HEK293 (cell line): ENCODE measurements at regions not wholly inside any gene's neighbourhood (a gene's known extent, or its start where the extent isn't known, plus 50 kb on each side); places are given as distances from the start of the nearest gene placed in this dataset.

Source experiments
- CTCF ChIA-PET: fragments of 350-600 bp; formaldehyde crosslinking; extraction: SDS; loops from one replicate; lab custom pipeline; 2021; ENCODE audit warnings: antibody characterized with exemption; lab: Yijun Ruan, JAX
- POLR2A ChIA-PET: fragments of 300-600 bp; formaldehyde crosslinking; extraction: SDS; loops from one replicate; lab custom pipeline; 2020; ENCODE audit warnings: antibody characterized with exemption, inconsistent platforms; lab: Yijun Ruan, JAX
- H3K27ac ChIP-seq: fragments of 200-500 bp; sonication (Bioruptor generic); 2 replicates; pipeline ENCODE4 v1.5.1; 2014; ENCODE audit warnings: low read depth, low read length, control low read depth, inconsistent platforms; ENCODE audit errors: extremely low read depth
- H3K36me3 ChIP-seq, 2 experiments: fragments of 200-500 bp in 1 of 2; sonication (Bioruptor generic) in 1 of 2; 1 replicate in 1 of 2; 2 replicates in 1 of 2; pipeline ENCODE4 v1.5.1; 2014 to 2017; ENCODE audit warnings: inconsistent platforms in 2 of 2, low read length in 2 of 2; ENCODE audit not compliant: control insufficient read depth in 2 of 2, insufficient read depth in 1 of 2
- H3K4me1 ChIP-seq: fragments of 200-500 bp; sonication (Bioruptor generic); 2 replicates; pipeline ENCODE4 v1.5.1; 2014; ENCODE audit warnings: mild to moderate bottlenecking, low read length, inconsistent platforms; ENCODE audit not compliant: control insufficient read depth, insufficient read depth
- H3K4me3 ChIP-seq: 2 replicates; pipeline ENCODE4 v1.5.1; 2011; ENCODE audit warnings: low read depth, mild to moderate bottlenecking, control low read depth, low read length, moderate library complexity
- H3K9me3 ChIP-seq: fragments of 200-500 bp; sonication (Bioruptor generic); 2 replicates; pipeline ENCODE4 v1.5.1; 2014; ENCODE audit warnings: low read depth, low read length, inconsistent platforms; ENCODE audit not compliant: control insufficient read depth, insufficient read depth
- CTCF ChIP-seq: fragments of 450-650 bp; formaldehyde crosslinking; IDR thresholded peaks from 2 replicates; pipeline ENCODE4 v1.5.1; 2016; ENCODE audit warnings: missing biosample characterization, missing genetic modification characterization
- FEZF1 ChIP-seq: fragments of 450-650 bp; formaldehyde crosslinking; IDR thresholded peaks from 2 replicates; pipeline ENCODE4 v1.5.1; 2016; ENCODE audit warnings: missing biosample characterization, missing genetic modification characterization
- GFI1B ChIP-seq: fragments of 450-650 bp; formaldehyde crosslinking; IDR thresholded peaks from 2 replicates; pipeline ENCODE4 v1.5.1; 2016; ENCODE audit warnings: missing biosample characterization, missing genetic modification characterization
- GLIS2 ChIP-seq: fragments of 450-650 bp; formaldehyde crosslinking; IDR thresholded peaks from 2 replicates; pipeline ENCODE4 v1.5.1; 2016; ENCODE audit warnings: missing biosample characterization, missing genetic modification characterization
- KLF10 ChIP-seq: fragments of 450-650 bp; IDR thresholded peaks from 2 replicates; pipeline ENCODE4 v1.5.1; 2018; ENCODE audit warnings: missing biosample characterization, mild to moderate bottlenecking, missing genetic modification characterization
- OSR2 ChIP-seq: fragments of 450-650 bp; formaldehyde crosslinking; IDR thresholded peaks from 2 replicates; pipeline ENCODE4 v1.5.1; 2016; ENCODE audit warnings: missing biosample characterization, missing genetic modification characterization
- RBAK ChIP-seq: fragments of 450-650 bp; formaldehyde crosslinking; IDR thresholded peaks from 2 replicates; pipeline ENCODE4 v1.5.1; 2016; ENCODE audit warnings: missing biosample characterization, missing genetic modification characterization
- REPIN1 ChIP-seq: fragments of 450-650 bp; formaldehyde crosslinking; IDR thresholded peaks from 2 replicates; pipeline ENCODE4 v1.5.1; 2017; ENCODE audit warnings: missing biosample characterization, missing genetic modification characterization, low read depth
- YY1 ChIP-seq: fragments of 450-650 bp; formaldehyde crosslinking; IDR thresholded peaks from 2 replicates; pipeline ENCODE4 v1.5.1; 2018; ENCODE audit warnings: missing biosample characterization, missing genetic modification characterization
- ZFP37 ChIP-seq: fragments of 450-650 bp; formaldehyde crosslinking; IDR thresholded peaks from 2 replicates; pipeline ENCODE4 v1.5.1; 2016; ENCODE audit warnings: missing biosample characterization, missing genetic modification characterization
- ZNF121 ChIP-seq: fragments of 450-650 bp; formaldehyde crosslinking; IDR thresholded peaks from 2 replicates; pipeline ENCODE4 v1.5.1; 2016; ENCODE audit warnings: missing biosample characterization, missing genetic modification characterization
- ZNF155 ChIP-seq: fragments of 450-650 bp; formaldehyde crosslinking; IDR thresholded peaks from 2 replicates; pipeline ENCODE4 v1.5.1; 2016; ENCODE audit warnings: missing biosample characterization, missing genetic modification characterization
- ZNF174 ChIP-seq: fragments of 450-650 bp; formaldehyde crosslinking; IDR thresholded peaks from 2 replicates; pipeline ENCODE4 v1.5.0; 2017; ENCODE audit warnings: missing biosample characterization, mild to moderate bottlenecking, missing genetic modification characterization
- ZNF202 ChIP-seq: fragments of 450-650 bp; formaldehyde crosslinking; IDR thresholded peaks from 2 replicates; pipeline ENCODE4 v1.5.1; 2016; ENCODE audit warnings: missing biosample characterization, missing genetic modification characterization, borderline replicate concordance
- ZNF221 ChIP-seq: fragments of 450-650 bp; formaldehyde crosslinking; IDR thresholded peaks from 2 replicates; pipeline ENCODE4 v1.5.1; 2017; ENCODE audit warnings: missing biosample characterization, missing genetic modification characterization, borderline replicate concordance
- ZNF239 ChIP-seq: fragments of 450-650 bp; formaldehyde crosslinking; IDR thresholded peaks from 2 replicates; pipeline ENCODE4 v1.5.1; 2016; ENCODE audit warnings: missing biosample characterization, missing genetic modification characterization
- ZNF266 ChIP-seq: fragments of 450-650 bp; formaldehyde crosslinking; IDR thresholded peaks from 2 replicates; pipeline ENCODE4 v1.5.1; 2016; ENCODE audit warnings: missing biosample characterization, missing genetic modification characterization, low read depth
- ZNF324 ChIP-seq: fragments of 450-650 bp; formaldehyde crosslinking; IDR thresholded peaks from 2 replicates; pipeline ENCODE4 v1.5.1; 2016; ENCODE audit warnings: missing biosample characterization, missing genetic modification characterization
- ZNF416 ChIP-seq: fragments of 450-650 bp; formaldehyde crosslinking; IDR thresholded peaks from 2 replicates; pipeline ENCODE4 v1.5.1; 2016; ENCODE audit warnings: missing biosample characterization, missing genetic modification characterization
- ZNF473 ChIP-seq: fragments of 450-650 bp; formaldehyde crosslinking; IDR thresholded peaks from 2 replicates; pipeline ENCODE4 v1.5.1; 2017; ENCODE audit warnings: missing biosample characterization, missing genetic modification characterization
- ZNF549 ChIP-seq: fragments of 450-650 bp; IDR thresholded peaks from 2 replicates; pipeline ENCODE4 v1.5.1; 2018; ENCODE audit warnings: missing biosample characterization, missing genetic modification characterization, mild to moderate bottlenecking, inconsistent platforms, moderate library complexity
- ZNF555 ChIP-seq: fragments of 450-650 bp; formaldehyde crosslinking; conservative IDR thresholded peaks from 2 replicates; pipeline ENCODE4 v1.5.1; 2017; ENCODE audit warnings: missing biosample characterization, mild to moderate bottlenecking, missing genetic modification characterization, inconsistent platforms
- ZNF558 ChIP-seq: fragments of 450-650 bp; formaldehyde crosslinking; IDR thresholded peaks from 2 replicates; pipeline ENCODE4 v1.5.1; 2016; ENCODE audit warnings: missing biosample characterization, missing genetic modification characterization
- ZNF560 ChIP-seq: fragments of 450-650 bp; formaldehyde crosslinking; IDR thresholded peaks from 2 replicates; pipeline ENCODE4 v1.5.1; 2017; ENCODE audit warnings: missing biosample characterization, missing genetic modification characterization, borderline replicate concordance
- ZNF561 ChIP-seq: fragments of 450-650 bp; IDR thresholded peaks from 2 replicates; pipeline ENCODE4 v1.5.1; 2018; ENCODE audit warnings: missing biosample characterization, missing genetic modification characterization, borderline replicate concordance
- ZNF654 ChIP-seq: fragments of 450-650 bp; formaldehyde crosslinking; IDR thresholded peaks from 2 replicates; pipeline ENCODE4 v1.5.1; 2016; ENCODE audit warnings: low read depth, missing biosample characterization, missing genetic modification characterization
- ZNF660 ChIP-seq: fragments of 450-650 bp; IDR thresholded peaks from 2 replicates; pipeline ENCODE4 v1.5.1; 2018; ENCODE audit warnings: missing biosample characterization, mild to moderate bottlenecking, missing genetic modification characterization
- ZNF768 ChIP-seq: fragments of 450-650 bp; formaldehyde crosslinking; IDR thresholded peaks from 2 replicates; pipeline ENCODE4 v1.5.1; 2018; ENCODE audit warnings: missing biosample characterization, mild to moderate bottlenecking, missing genetic modification characterization
- TF ChIP-seq, protein P1 (sequence below): fragments of 450-650 bp; formaldehyde crosslinking; IDR thresholded peaks from 2 replicates; pipeline ENCODE4 v1.5.1; 2016; ENCODE audit warnings: missing biosample characterization, missing genetic modification characterization
- TF ChIP-seq, protein P2 (sequence below): fragments of 450-650 bp; formaldehyde crosslinking; IDR thresholded peaks from 2 replicates; pipeline ENCODE4 v1.5.1; 2016; ENCODE audit warnings: missing biosample characterization, missing genetic modification characterization

GRCh38 chr12:125424909-125425308, 359.7 kb downstream of the AACS start (continued):
- TF ChIP-seq ZNF266, result no peak
- no peak for TF ChIP-seq ZFP37 (tag by site-specific recombination)

- POLR2A ChIA-PET, result no interaction called here
- H3K27ac ChIP-seq, result no peak overlapping the region
- no peak overlapping the region for H3K4me3 ChIP-seq
- no peak for TF ChIP-seq ZNF473 (tag by site-specific recombination)
- TF ChIP-seq ZNF660, result no peak
- no peak for TF ChIP-seq ZFP37 (tag by site-specific recombination)
- no peak for TF ChIP-seq ZNF239 (tag by site-specific recombination)
- no peak for TF ChIP-seq ZNF121 (tag by site-specific recombination)
- TF ChIP-seq ZNF549 (tag by site-specific recombination), result no peak
- TF ChIP-seq, all 188 proteins: peak for 0
- Histone ChIP-seq H3K4me1 (no peaks in the 10 kb centered on the region), H3K36me3 (no peaks in the 10 kb centered on the region), H3K9me3 (no peaks in the 10 kb centered on the region)
- CTCF ChIA-PET, result interaction anchor here (0.8 kb wide), 1 partner anchor 1686 kb away, joined by 3 read pairs; no protein-coding TSS in a partner anchor
Measured at GRCh38 chr12:125431516-125431915, 366.3 kb downstream of the AACS start.

DNA sequence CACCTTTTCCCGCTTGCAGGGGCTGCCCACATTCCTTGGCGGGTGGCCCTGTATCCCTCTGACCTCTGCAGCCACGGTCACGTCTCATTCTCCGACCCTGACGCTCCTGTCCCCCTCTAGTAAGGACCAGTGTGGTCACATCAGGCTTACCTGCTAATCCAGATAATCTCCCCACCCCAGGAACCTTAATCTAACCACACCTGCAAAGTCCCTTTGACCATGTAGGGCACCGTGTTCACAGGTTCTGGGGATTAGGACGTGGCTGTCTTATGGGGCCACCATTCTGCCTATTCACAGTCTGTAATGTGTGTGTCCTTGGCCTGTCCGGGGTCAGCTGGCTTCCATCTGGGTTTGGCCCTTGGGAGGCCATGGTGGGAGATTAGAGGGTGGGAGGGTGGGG, 368.9 kb downstream of the AACS start:
- no peak for TF ChIP-seq REPIN1 (tag by site-specific recombination)
- no peak for TF ChIP-seq KLF10 (tag by site-specific recombination)
- TF ChIP-seq, protein P1, sequence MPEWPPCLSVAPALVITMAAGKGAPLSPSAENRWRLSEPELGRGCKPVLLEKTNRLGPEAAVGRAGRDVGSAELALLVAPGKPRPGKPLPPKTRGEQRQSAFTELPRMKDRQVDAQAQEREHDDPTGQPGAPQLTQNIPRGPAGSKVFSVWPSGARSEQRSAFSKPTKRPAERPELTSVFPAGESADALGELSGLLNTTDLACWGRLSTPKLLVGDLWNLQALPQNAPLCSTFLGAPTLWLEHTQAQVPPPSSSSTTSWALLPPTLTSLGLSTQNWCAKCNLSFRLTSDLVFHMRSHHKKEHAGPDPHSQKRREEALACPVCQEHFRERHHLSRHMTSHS (tag by site-specific recombination), result no peak
- no peak for TF ChIP-seq GFI1B (tag by site-specific recombination)
- no peak for TF ChIP-seq ZNF416 (tag by site-specific recombination)
- TF ChIP-seq RBAK, result no peak
- TF ChIP-seq YY1 (tag by site-specific recombination), result no peak
- no peak for TF ChIP-seq ZNF174
- TF ChIP-seq, protein P2, sequence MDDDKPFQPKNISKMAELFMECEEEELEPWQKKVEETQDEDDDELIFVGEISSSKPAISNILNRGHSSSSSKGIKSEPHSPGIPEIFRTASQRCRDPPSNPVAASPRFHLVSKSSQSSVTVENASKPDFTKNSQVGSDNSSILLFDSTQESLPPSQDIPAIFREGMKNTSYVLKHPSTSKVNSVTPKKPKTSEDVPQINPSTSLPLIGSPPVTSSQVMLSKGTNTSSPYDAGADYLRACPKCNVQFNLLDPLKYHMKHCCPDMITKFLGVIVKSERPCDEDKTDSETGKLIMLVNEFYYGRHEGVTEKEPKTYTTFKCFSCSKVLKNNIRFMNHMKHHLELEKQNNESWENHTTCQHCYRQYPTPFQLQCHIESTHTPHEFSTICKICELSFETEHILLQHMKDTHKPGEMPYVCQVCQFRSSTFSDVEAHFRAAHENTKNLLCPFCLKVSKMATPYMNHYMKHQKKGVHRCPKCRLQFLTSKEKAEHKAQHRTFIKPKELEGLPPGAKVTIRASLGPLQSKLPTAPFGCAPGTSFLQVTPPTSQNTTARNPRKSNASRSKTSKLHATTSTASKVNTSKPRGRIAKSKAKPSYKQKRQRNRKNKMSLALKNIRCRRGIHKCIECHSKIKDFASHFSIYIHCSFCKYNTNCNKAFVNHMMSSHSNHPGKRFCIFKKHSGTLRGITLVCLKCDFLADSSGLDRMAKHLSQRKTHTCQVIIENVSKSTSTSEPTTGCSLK, result no peak
- no peak for TF ChIP-seq ZNF561 (tag by site-specific recombination)
- no peak for TF ChIP-seq ZNF555 (tag by site-specific recombination)
- no peak for TF ChIP-seq ZNF654 (tag by site-specific recombination)
- TF ChIP-seq ZNF768, result no peak
- TF ChIP-seq, all 188 proteins: peak for 0
- POLR2A ChIA-PET, result no interaction called here
- Histone ChIP-seq H3K4me3 (no peak overlapping the region), H3K36me3 (no peaks in the 10 kb centered on the region), H3K9me3 (no peaks in the 10 kb centered on the region), H3K27ac (no peak overlapping the region), H3K4me1 (no peaks in the 10 kb centered on the region)
- CTCF ChIA-PET, result no interaction called here

DNA sequence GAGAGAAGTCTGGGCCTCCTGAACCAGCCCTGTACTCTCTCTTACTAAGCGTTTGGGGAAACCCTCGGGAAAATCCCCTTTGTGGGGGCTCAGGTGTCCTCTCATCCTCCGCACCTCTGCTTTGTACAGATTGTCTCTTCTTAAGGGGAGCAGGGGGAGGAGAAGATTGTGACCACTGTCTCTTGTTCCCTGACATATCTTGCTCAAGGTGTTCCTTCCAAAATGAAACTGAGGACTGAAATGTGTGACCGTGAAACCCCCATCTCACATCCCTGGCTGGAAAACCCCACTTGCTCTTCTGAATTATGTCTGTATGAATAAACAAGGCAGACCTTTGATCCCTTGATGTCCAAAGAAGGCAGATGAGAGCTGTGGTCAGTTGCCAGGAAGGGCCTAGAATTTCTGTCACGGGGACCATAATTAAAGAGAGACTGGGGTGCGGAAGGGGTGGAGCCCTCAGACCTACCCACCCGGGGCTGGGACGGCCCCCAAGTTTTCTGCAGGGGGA, 369.8 kb downstream of the AACS start:
- CTCF ChIA-PET, result no interaction called here
- no peak for TF ChIP-seq ZNF324 (tag by site-specific recombination)
- TF ChIP-seq ZNF558 (tag by site-specific recombination), result no peak
- no peak for TF ChIP-seq ZNF221 (tag by site-specific recombination)
- TF ChIP-seq ZNF155 (tag by site-specific recombination), result no peak
- no peak for TF ChIP-seq CTCF (tag by site-specific recombination)
- TF ChIP-seq GLIS2, result no peak
- no peak for TF ChIP-seq ZNF266
- no peak for TF ChIP-seq OSR2 (tag by site-specific recombination)
- no peak for TF ChIP-seq ZNF202 (tag by site-specific recombination)
- TF ChIP-seq ZNF560 (tag by site-specific recombination), result no peak
- no peak for TF ChIP-seq FEZF1 (tag by site-specific recombination)

More for the DNA sequence above, 369.8 kb downstream of the AACS start:
- Histone ChIP-seq H3K27ac (no peak overlapping the region), H3K4me3 (no peak overlapping the region), H3K4me1 (no peaks in the 10 kb centered on the region), H3K36me3 (no peaks in the 10 kb centered on the region), H3K9me3 (no peaks in the 10 kb centered on the region)
- POLR2A ChIA-PET, result no interaction called here
